GM19043 (cell line): ENCODE measurements at regions not wholly inside any gene's neighbourhood (a gene's known extent, or its start where the extent isn't known, plus 50 kb on each side); places are given as distances from the start of the nearest gene placed in this dataset.
"Not testable (repeated sequence)": the region's sequence is repeated elsewhere in the genome, so short reads cannot be mapped to it uniquely, and the experiment has no call there.

Source experiments
- ATAC-seq: cut with Tn5 transposase; IDR thresholded peaks from one replicate; pipeline ENCODE4 v1.9.1; 2021; ENCODE audit warnings: low read depth; ENCODE audit not compliant: unreplicated experiment

- no peak for ATAC-seq
Measured at GRCh38 chr5:109987970-109988369, 298.2 kb downstream of the MAN2A1 start.

GRCh38 chr5:109989161-109989560, 299.4 kb downstream of the MAN2A1 start:
- ATAC-seq, result no peak

- no peak for ATAC-seq
Measured at GRCh38 chr5:109989994-109990722, 300.4 kb downstream of the MAN2A1 start.

- no peak for ATAC-seq
Measured at GRCh38 chr5:109990723-109991359, 301.1 kb downstream of the MAN2A1 start.

GRCh38 chr5:109992264-109992915, 302.7 kb downstream of the MAN2A1 start:
- ATAC-seq, result no peak

- ATAC-seq, result no peak
Measured at GRCh38 chr5:109994135-109994534, 304.4 kb downstream of the MAN2A1 start.

GRCh38 chr5:109996246-109996645, 306.5 kb downstream of the MAN2A1 start:
- no peak for ATAC-seq

GRCh38 chr5:109997161-109997560, 307.4 kb downstream of the MAN2A1 start:
- no peak for ATAC-seq

- ATAC-seq, result no peak
Measured at GRCh38 chr5:109998208-109998607, 308.5 kb downstream of the MAN2A1 start.

GRCh38 chr5:109998726-109999125, 309.0 kb downstream of the MAN2A1 start:
- ATAC-seq, result no peak

- ATAC-seq, result no peak
Measured at GRCh38 chr5:110001648-110002047, 311.9 kb downstream of the MAN2A1 start.

GRCh38 chr5:110002652-110003051, 312.9 kb downstream of the MAN2A1 start:
- no peak for ATAC-seq

- ATAC-seq, result not testable (repeated sequence)
Measured at GRCh38 chr5:110005907-110006562, 316.3 kb downstream of the MAN2A1 start.

GRCh38 chr5:110007101-110007500, 317.4 kb downstream of the MAN2A1 start:
- ATAC-seq, result no peak

GRCh38 chr5:110008131-110008530, 318.4 kb downstream of the MAN2A1 start:
- no peak for ATAC-seq

GRCh38 chr5:110012145-110012544, 322.4 kb downstream of the MAN2A1 start:
- ATAC-seq, result no peak

- ATAC-seq, result no peak
Measured at GRCh38 chr5:110013017-110013416, 323.3 kb downstream of the MAN2A1 start.

GRCh38 chr5:110017854-110018253, 328.1 kb downstream of the MAN2A1 start:
- ATAC-seq, result no peak

- no peak for ATAC-seq
Measured at GRCh38 chr5:110018509-110018908, 328.8 kb downstream of the MAN2A1 start.

- ATAC-seq, result no peak
Measured at GRCh38 chr5:110019119-110019518, 329.4 kb downstream of the MAN2A1 start.

- no peak for ATAC-seq
Measured at GRCh38 chr5:110019780-110020179, 330.1 kb downstream of the MAN2A1 start.
